ENCODE measurements at regions not wholly inside any gene's neighbourhood (a gene's known extent, or its start where the extent isn't known, plus 50 kb on each side); places are given as distances from the start of the nearest gene placed in this dataset.

GRCh38 chr2:207226671-207227061, 60.9 kb upstream of the KLF7 start:
- TF ChIP-seq CTCF (conservative IDR thresholded peaks at IDR 0.05) (no peak), ZFX (IDR thresholded peaks at IDR 0.05) (no peak)

Data from C4-2B (cell line).